ENCODE measurements at regions not wholly inside any gene's neighbourhood (a gene's known extent, or its start where the extent isn't known, plus 50 kb on each side); places are given as distances from the start of the nearest gene placed in this dataset.

- Histone ChIP-seq H3K4me3 (no peak overlapping the region), H3K27me3 (no peaks in the 10 kb centered on the region), H3K9me3 (peaks cover 8% of the 10 kb centered on the region), H3K36me3 (no peaks in the 10 kb centered on the region)
- DNase-seq, result no peak
Observed at GRCh38 chr9:129291041-129291501, 113.0 kb upstream of the IER5L start.

GRCh38 chr9:129290606-129291005 lies 112.5 kb upstream of the IER5L start:
- peaks cover 5% of the 10 kb centered on the region for H3K9me3 ChIP-seq
- H3K36me3 ChIP-seq, result no peaks in the 10 kb centered on the region
- no peaks in the 10 kb centered on the region for H3K27me3 ChIP-seq
- DNase-seq, result no peak
- no peak overlapping the region for H3K4me3 ChIP-seq

GRCh38 chr9:129289883-129290282 lies 111.8 kb upstream of the IER5L start:
- no peaks in the 10 kb centered on the region for H3K36me3 ChIP-seq
- DNase-seq, result no peak
- no peaks in the 10 kb centered on the region for H3K9me3 ChIP-seq
- H3K27me3 ChIP-seq, result no peaks in the 10 kb centered on the region
- H3K4me3 ChIP-seq, result no peak overlapping the region

- no peaks in the 10 kb centered on the region for H3K36me3 ChIP-seq
- no peak overlapping the region for H3K4me3 ChIP-seq
- no peak for DNase-seq
- no peaks in the 10 kb centered on the region for H3K9me3 ChIP-seq
- no peaks in the 10 kb centered on the region for H3K27me3 ChIP-seq
Observed at GRCh38 chr9:129289131-129289731, 111.2 kb upstream of the IER5L start.

- H3K36me3 ChIP-seq, result no peaks in the 10 kb centered on the region
- H3K4me3 ChIP-seq, result no peak overlapping the region
- no peaks in the 10 kb centered on the region for H3K9me3 ChIP-seq
- no peaks in the 10 kb centered on the region for H3K27me3 ChIP-seq
- no peak for DNase-seq
Observed at GRCh38 chr9:129287619-129288305, 109.7 kb upstream of the IER5L start.

- Histone ChIP-seq H3K36me3 (no peaks in the 10 kb centered on the region), H3K9me3 (no peaks in the 10 kb centered on the region), H3K4me3 (no peak overlapping the region), H3K27me3 (no peaks in the 10 kb centered on the region)
- no peak for DNase-seq
Observed at GRCh38 chr9:129285979-129286772, 108.1 kb upstream of the IER5L start.

- Histone ChIP-seq H3K9me3 (no peaks in the 10 kb centered on the region), H3K4me3 (no peak overlapping the region), H3K27me3 (no peaks in the 10 kb centered on the region), H3K36me3 (no peaks in the 10 kb centered on the region)
- no peak for DNase-seq
Observed at GRCh38 chr9:129285382-129285781, 107.3 kb upstream of the IER5L start.

GRCh38 chr9:129284607-129285291 lies 106.7 kb upstream of the IER5L start:
- DNase-seq, result no peak
- H3K9me3 ChIP-seq, result no peaks in the 10 kb centered on the region
- H3K27me3 ChIP-seq, result no peaks in the 10 kb centered on the region
- no peaks in the 10 kb centered on the region for H3K36me3 ChIP-seq
- H3K4me3 ChIP-seq, result no peak overlapping the region

GRCh38 chr9:129283705-129284606 lies 105.9 kb upstream of the IER5L start:
- no peaks in the 10 kb centered on the region for H3K36me3 ChIP-seq
- no peak for DNase-seq
- no peaks in the 10 kb centered on the region for H3K9me3 ChIP-seq
- no peak overlapping the region for H3K4me3 ChIP-seq
- H3K27me3 ChIP-seq, result no peaks in the 10 kb centered on the region

GRCh38 chr9:129283291-129283691 lies 105.2 kb upstream of the IER5L start:
- no peak overlapping the region for H3K4me3 ChIP-seq
- no peak for DNase-seq

GRCh38 chr9:129282731-129283211 lies 104.7 kb upstream of the IER5L start:
- H3K9me3 ChIP-seq, result no peaks in the 10 kb centered on the region
- H3K36me3 ChIP-seq, result no peaks in the 10 kb centered on the region
- H3K27me3 ChIP-seq, result no peaks in the 10 kb centered on the region
- DNase-seq, result no peak
- no peak overlapping the region for H3K4me3 ChIP-seq

More at GRCh38 chr9:129283291-129283691, 105.2 kb upstream of the IER5L start:
- no peaks in the 10 kb centered on the region for H3K36me3 ChIP-seq
- no peaks in the 10 kb centered on the region for H3K9me3 ChIP-seq
- no peaks in the 10 kb centered on the region for H3K27me3 ChIP-seq

GRCh38 chr9:129282272-129282671 lies 104.2 kb upstream of the IER5L start:
- H3K27me3 ChIP-seq, result no peaks in the 10 kb centered on the region
- H3K36me3 ChIP-seq, result no peaks in the 10 kb centered on the region
- H3K4me3 ChIP-seq, result no peak overlapping the region
- no peak for DNase-seq
- no peaks in the 10 kb centered on the region for H3K9me3 ChIP-seq

- H3K9me3 ChIP-seq, result no peaks in the 10 kb centered on the region
- no peaks in the 10 kb centered on the region for H3K27me3 ChIP-seq
- no peak overlapping the region for H3K4me3 ChIP-seq
- DNase-seq, result no peak
- H3K36me3 ChIP-seq, result no peaks in the 10 kb centered on the region
Observed at GRCh38 chr9:129281506-129282145, 103.6 kb upstream of the IER5L start.

- Histone ChIP-seq H3K9me3 (no peaks in the 10 kb centered on the region), H3K27me3 (no peaks in the 10 kb centered on the region), H3K36me3 (no peaks in the 10 kb centered on the region), H3K4me3 (no peak overlapping the region)
- no peak for DNase-seq
Observed at GRCh38 chr9:129280623-129281271, 102.7 kb upstream of the IER5L start.

- no peak overlapping the region for H3K4me3 ChIP-seq
- no peak for DNase-seq
- no peaks in the 10 kb centered on the region for H3K27me3 ChIP-seq
Observed at GRCh38 chr9:129280236-129280622, 102.2 kb upstream of the IER5L start.

More at GRCh38 chr9:129280236-129280622, 102.2 kb upstream of the IER5L start:
- no peaks in the 10 kb centered on the region for H3K36me3 ChIP-seq
- H3K9me3 ChIP-seq, result no peaks in the 10 kb centered on the region
